ENCODE measurements at regions not wholly inside any gene's neighbourhood (a gene's known extent, or its start where the extent isn't known, plus 50 kb on each side); places are given as distances from the start of the nearest gene placed in this dataset.

GRCh38 chrX:37956223-37956622 is 50.1 kb upstream of the SYTL5 start:
- no peak overlapping the region for H4K8ac ChIP-seq (ENCODE audit: extremely low read depth, insufficient read depth, low read length)
- H4K91ac ChIP-seq (replicated peaks; ENCODE audit: insufficient read length, low read length) = no peak overlapping the region
- no peaks in the 10 kb centered on the region for H3K23me2 ChIP-seq (ENCODE audit: low read depth, low read length)
- H3K36me3 ChIP-seq (ENCODE audit: control insufficient read depth in 2 of 4, insufficient read depth in 4 of 4, low read length in 3 of 4) = no peaks in the 10 kb centered on the region
- POLR2A ChIA-PET (ENCODE audit: partially characterized antibody) = no interaction called here
- H3K4me3 ChIP-seq (ENCODE audit: extremely low read depth in 1 of 4, insufficient read depth in 2 of 4, low read depth in 3 of 4, low read length in 4 of 4) = no peak overlapping the region
- no peaks in the 10 kb centered on the region for H4K20me1 ChIP-seq (replicated peaks in 1 of 2; ENCODE audit: control insufficient read depth in 1 of 2, insufficient read depth in 2 of 2, low read length in 2 of 2)
- CTCF ChIA-PET (ENCODE audit: partially characterized antibody) = no interaction called here
- no peak overlapping the region for H3K56ac ChIP-seq (replicated peaks; ENCODE audit: insufficient read length, low read depth, low read length)
- no peaks in the 10 kb centered on the region for H3K79me1 ChIP-seq (ENCODE audit: low read depth, low read length)
- no peak for FAIRE-seq
- no peak overlapping the region for H3K9ac ChIP-seq (replicated peaks in 1 of 4; ENCODE audit: extremely low read depth in 1 of 4, low read depth in 3 of 4, low read length in 3 of 4)
- H3K4me1 ChIP-seq (replicated peaks in 1 of 4; ENCODE audit: control insufficient read depth in 3 of 4, insufficient read depth in 4 of 4, low read length in 3 of 4) = no peaks in the 10 kb centered on the region
- H2BK120ac ChIP-seq (replicated peaks; ENCODE audit: low read depth, low read length) = no peak overlapping the region
- H2BK15ac ChIP-seq (ENCODE audit: low read length) = no peak overlapping the region
- H3K4ac ChIP-seq (replicated peaks; ENCODE audit: insufficient read length, low read depth, low read length) = no peak overlapping the region
- 91% methylated on average over 3 of the region's 3 CpGs; no CpG with 5 or more reads in 1 of the 2 experiments for WGBS, 2 experiments (ENCODE audit: extremely low coverage in 1 of 2, insufficient coverage in 1 of 2, insufficient read length in 1 of 2, insufficient replicate concordance in 2 of 2, low coverage in 1 of 2, low lambda C conversion rate in 2 of 2, missing lambda C conversion rate in 1 of 2)
- no peak for DNase-seq (ENCODE audit: low read depth in 1 of 2, low spot score in 2 of 2)
- no peaks in the 10 kb centered on the region for H3K9me3 ChIP-seq (ENCODE audit: insufficient read depth in 2 of 2, low read depth in 1 of 2, low read length in 1 of 2)
- H3K27ac ChIP-seq (ENCODE audit: low read depth, low read length) = no peak overlapping the region
- no peak overlapping the region for H3K18ac ChIP-seq (ENCODE audit: extremely low read depth, low read length)
- no peaks in the 10 kb centered on the region for H3K27me3 ChIP-seq (replicated peaks in 1 of 4; ENCODE audit: control insufficient read depth in 3 of 4, extremely low read depth in 1 of 4, insufficient read depth in 3 of 4, low read length in 3 of 4)
- no peak overlapping the region for H3K23ac ChIP-seq (ENCODE audit: insufficient read length)
- no peak overlapping the region for H3K14ac ChIP-seq (ENCODE audit: insufficient read length)
- no peak overlapping the region for H2AFZ ChIP-seq (ENCODE audit: low read length)
- H3K79me2 ChIP-seq (ENCODE audit: control insufficient read depth in 1 of 2, insufficient read depth in 2 of 2, low read length in 2 of 2) = no peaks in the 10 kb centered on the region
- no peak overlapping the region for H2AK5ac ChIP-seq (ENCODE audit: low read depth, low read length)
- H2BK12ac ChIP-seq (ENCODE audit: low read depth, low read length) = no peak overlapping the region
- no peak overlapping the region for H2BK5ac ChIP-seq (ENCODE audit: low read depth, low read length)
- H2BK20ac ChIP-seq (ENCODE audit: low read length) = no peak overlapping the region
- H4K5ac ChIP-seq (ENCODE audit: insufficient read length, low read depth, low read length) = no peak overlapping the region
- H3K4me2 ChIP-seq (ENCODE audit: insufficient read depth in 1 of 2, low read depth in 2 of 2, low read length in 2 of 2) = no peak overlapping the region
- TF ChIP-seq CHD7 (IDR thresholded peaks at IDR 0.05; ENCODE audit: insufficient replicate concordance, low read length) = no peak
